HCT116 (cell line): ENCODE measurements at regions not wholly inside any gene's neighbourhood (a gene's known extent, or its start where the extent isn't known, plus 50 kb on each side); places are given as distances from the start of the nearest gene placed in this dataset.
"Not testable (repeated sequence)": the region's sequence is repeated elsewhere in the genome, so short reads cannot be mapped to it uniquely, and the experiment has no call there.

Experiments used
- CEBPB ChIP-seq: IDR thresholded peaks from 2 replicates; pipeline ENCODE4 v1.6.1; 2012; ENCODE audit warnings: low read depth
- EZH2 ChIP-seq: fragments of 200-600 bp; sonication (generic); IDR thresholded peaks from 2 replicates; pipeline ENCODE4 v1.6.1; 2017; ENCODE audit warnings: antibody characterized with exemption, mixed run types
- POLR2A ChIP-seq: IDR thresholded peaks from 2 replicates; pipeline ENCODE4 v1.7.0; 2011; ENCODE audit warnings: borderline replicate concordance; ENCODE audit not compliant: insufficient read depth, insufficient read length; ENCODE audit errors: extremely low read depth
- TF ChIP-seq, protein P1 (sequence below), 3 experiments: fragments of 200-600 bp in 1 of 3; sonication (generic) in 1 of 3; IDR thresholded peaks in 2 of 3; conservative IDR thresholded peaks in 1 of 3; 2 replicates each; pipeline ENCODE4 v1.5.1; 2012 to 2017; ENCODE audit warnings: low read depth in 2 of 3, low read length in 2 of 3, antibody characterized with exemption in 1 of 3, borderline replicate concordance in 1 of 3, control low read depth in 1 of 3, mild to moderate bottlenecking in 1 of 3, mixed read lengths in 1 of 3, mixed run types in 1 of 3, moderate library complexity in 1 of 3; ENCODE audit not compliant: insufficient read depth in 1 of 3

DNA sequence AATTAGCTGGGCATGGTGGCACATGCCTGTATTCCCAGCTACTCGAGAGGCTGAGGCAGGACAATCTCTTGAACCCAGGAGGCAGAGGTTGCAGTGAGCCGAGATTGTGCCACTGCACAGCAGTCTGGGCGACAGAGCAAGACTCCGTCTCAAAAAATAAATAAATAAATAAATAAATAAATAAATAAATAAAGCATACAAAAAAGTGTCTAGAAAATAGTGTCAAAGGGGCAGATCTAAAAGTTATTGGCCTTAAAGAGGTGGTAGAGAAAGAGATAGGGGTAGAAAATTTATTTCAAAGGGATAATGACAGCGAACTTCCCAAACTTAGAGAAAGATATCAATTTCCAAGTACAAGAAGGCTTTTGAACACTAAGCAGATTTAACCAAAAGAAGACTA lies 1160.6 kb upstream of the DIAPH2 start:
- TF ChIP-seq, protein P1, sequence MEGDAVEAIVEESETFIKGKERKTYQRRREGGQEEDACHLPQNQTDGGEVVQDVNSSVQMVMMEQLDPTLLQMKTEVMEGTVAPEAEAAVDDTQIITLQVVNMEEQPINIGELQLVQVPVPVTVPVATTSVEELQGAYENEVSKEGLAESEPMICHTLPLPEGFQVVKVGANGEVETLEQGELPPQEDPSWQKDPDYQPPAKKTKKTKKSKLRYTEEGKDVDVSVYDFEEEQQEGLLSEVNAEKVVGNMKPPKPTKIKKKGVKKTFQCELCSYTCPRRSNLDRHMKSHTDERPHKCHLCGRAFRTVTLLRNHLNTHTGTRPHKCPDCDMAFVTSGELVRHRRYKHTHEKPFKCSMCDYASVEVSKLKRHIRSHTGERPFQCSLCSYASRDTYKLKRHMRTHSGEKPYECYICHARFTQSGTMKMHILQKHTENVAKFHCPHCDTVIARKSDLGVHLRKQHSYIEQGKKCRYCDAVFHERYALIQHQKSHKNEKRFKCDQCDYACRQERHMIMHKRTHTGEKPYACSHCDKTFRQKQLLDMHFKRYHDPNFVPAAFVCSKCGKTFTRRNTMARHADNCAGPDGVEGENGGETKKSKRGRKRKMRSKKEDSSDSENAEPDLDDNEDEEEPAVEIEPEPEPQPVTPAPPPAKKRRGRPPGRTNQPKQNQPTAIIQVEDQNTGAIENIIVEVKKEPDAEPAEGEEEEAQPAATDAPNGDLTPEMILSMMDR (IDR thresholded peaks at IDR 0.05 in 2 of 3, conservative IDR thresholded peaks at IDR 0.05 in 1 of 3; ENCODE audit: borderline replicate concordance in 1 of 3, insufficient read depth in 1 of 3, low read depth in 2 of 3, low read length in 2 of 3), result not testable (repeated sequence)
- not testable (repeated sequence) for TF ChIP-seq EZH2, POLR2A, CEBPB
